ENCODE measurements at regions not wholly inside any gene's neighbourhood (a gene's known extent, or its start where the extent isn't known, plus 50 kb on each side); places are given as distances from the start of the nearest gene placed in this dataset.
"Not testable (repeated sequence)": the region's sequence is repeated elsewhere in the genome, so short reads cannot be mapped to it uniquely, and the experiment has no call there.

DNA sequence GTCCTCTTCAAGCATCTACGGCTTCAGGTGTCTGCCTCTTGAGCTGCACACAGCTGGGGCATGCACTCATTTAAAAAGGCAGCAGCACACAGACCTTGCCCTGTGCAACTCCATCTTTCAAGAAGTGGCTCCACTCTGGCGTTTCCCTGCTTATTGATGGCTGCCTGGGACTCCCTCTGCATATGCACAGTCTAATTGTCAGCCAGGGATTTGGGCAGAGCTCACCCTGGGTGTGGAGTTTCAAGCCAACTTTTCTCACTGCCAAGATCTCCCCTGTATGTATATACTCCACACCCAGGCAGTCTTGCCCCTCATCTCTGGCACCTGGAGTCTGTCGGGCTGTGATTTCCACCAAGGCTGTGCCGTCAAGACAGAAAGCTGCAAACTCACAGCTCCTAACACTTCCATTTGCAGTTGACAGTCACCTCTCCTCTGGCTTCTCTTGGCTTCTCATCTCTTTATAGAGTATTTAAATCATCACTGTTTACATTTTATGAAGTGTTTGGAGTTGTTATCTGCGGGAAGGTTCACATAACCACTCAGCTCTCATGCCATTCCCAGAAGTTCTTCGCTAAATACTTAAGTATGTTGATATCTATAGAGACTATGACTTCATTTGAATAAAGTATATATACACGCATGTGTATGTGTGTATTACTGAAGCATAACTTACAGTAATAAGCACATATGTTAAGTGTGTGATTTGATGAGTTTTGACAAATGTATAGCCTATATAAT lies 130.5 kb upstream of the ZNF469 start:
- DNase-seq, result not testable (repeated sequence)

DNA sequence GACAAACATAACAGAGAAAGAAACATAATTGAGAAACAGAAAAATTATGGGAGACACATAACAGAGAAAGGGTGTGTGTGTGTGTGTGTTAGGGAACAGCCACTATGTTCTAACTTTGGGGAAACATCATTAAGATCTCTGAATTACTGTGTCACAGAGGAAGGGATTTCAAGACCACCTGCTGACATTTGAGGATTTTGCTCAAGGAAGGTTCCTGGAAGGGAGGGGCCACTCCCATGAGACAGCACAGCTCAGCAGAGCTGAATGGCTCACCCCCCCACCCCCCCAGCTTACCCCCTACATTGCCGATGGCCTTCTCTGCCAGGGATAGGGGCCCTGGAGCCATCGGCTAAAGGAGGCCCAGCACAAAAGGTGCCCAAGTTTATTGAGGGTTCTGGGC lies 124.6 kb upstream of the ZNF469 start:
- DNase-seq, result not testable (repeated sequence)

DNA sequence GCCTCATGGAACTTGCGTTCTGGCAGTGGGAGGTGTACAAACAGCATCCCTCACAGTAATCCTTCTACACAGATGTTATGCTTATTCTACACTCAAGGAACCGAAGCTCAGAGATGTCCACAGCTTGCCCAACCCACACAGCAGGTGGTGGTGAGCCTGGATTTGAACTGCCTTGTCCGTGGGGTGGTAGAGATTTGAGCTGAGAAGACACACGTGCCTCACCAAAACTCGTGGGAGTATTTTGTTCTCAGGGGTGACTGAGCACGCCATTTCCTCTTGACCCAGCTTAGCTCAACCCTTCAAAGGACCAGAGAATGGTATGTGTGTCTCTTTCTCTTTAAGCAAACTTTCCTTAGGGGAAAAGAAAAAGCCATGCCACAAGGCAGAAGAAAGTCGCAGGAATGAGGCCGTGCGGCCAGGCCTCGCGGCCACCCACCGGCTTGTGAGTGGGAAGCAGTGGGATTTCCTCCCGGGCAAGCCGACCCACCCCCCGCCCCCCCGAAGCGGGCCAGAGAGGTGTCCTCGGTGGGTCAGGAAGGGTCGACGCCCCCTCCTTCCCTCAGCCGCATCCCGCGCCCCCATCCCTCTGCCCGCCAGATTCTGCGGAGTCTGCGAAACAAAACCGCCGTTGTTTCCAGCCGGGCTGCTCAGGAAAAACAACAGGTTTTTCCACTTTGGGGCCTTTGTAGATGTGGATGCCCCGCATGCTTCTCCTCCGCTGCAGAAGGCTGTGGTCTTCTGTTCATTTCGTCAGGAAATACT lies 123.8 kb upstream of the ZNF469 start:
- not testable (repeated sequence) for DNase-seq

DNA sequence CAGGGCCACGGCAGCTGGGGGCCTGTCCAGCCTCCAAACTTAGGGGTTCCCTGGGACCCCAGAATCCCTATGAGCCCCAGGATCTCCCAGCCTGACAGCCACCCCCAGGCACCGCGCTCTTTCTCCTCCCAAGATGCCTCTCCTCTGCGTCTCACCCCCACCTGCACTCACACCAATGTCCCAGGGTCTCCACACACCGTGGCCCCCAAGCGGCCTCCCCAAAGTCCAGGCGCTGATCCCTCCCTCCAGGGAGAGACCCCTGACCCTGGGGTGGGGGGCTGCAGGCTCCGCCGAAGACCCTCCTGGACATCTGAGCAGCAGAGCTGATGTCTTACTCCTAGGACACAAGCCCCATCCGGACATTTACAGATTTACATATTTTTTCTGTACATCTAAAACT lies 123.2 kb upstream of the ZNF469 start:
- not testable (repeated sequence) for DNase-seq

DNA sequence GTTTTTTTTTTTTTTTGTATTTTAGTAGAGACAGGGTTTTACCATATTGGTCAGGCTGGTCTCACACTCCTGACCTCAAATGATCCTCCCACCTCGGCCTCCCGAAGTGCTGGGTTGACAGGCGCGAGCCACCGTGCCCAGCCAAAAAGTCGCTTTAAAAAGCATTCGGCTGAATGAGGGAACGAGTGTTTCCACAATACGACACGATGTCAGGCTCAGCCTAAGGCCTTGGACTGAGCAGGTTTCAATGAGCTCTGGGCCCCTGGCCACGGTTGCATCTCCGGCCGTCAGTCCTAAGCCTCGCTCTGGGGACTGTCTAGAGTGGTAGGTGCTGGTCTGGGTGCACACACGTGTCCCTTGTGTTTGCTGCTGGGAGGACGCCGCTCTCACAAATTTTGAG lies 122.6 kb upstream of the ZNF469 start:
- not testable (repeated sequence) for DNase-seq

DNA sequence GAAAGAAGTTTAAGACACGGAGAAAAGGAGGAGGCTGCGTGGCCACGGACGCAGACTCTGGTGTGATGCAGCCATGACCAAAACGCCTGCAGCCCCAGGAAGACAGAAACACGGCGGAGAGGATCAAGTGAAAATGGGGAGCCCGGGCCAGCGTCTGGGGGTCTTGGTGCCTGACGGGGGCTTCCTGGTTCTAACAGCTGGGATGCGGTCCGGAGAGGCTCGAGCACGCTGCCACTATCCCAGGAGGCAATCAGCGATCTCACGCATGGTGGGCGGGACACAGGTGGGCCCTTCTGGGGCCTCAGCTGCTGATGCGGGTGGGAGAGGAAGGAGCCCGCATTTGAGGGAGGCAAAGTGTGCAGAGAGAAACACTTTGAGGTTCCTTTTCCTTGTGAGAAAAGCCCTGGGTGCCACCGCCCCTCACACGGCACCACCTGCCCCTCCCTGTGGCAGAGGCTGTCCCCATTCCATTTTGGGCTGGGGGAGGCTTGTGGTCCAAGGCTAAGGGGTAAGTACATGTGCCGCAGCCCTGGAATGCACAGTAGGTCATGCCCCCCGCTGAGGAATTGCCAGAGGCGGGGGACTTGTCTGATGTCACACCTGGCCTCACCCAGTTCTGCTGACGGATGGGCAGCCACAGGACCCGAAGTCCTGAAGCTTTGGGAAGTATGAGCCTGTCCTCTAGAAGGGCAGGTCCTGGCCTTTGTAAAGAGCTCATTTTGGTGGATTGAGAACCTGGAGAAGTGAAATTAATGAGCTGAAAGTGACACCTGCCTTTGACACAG lies 121.7 kb upstream of the ZNF469 start:
- DNase-seq, result not testable (repeated sequence)

DNA sequence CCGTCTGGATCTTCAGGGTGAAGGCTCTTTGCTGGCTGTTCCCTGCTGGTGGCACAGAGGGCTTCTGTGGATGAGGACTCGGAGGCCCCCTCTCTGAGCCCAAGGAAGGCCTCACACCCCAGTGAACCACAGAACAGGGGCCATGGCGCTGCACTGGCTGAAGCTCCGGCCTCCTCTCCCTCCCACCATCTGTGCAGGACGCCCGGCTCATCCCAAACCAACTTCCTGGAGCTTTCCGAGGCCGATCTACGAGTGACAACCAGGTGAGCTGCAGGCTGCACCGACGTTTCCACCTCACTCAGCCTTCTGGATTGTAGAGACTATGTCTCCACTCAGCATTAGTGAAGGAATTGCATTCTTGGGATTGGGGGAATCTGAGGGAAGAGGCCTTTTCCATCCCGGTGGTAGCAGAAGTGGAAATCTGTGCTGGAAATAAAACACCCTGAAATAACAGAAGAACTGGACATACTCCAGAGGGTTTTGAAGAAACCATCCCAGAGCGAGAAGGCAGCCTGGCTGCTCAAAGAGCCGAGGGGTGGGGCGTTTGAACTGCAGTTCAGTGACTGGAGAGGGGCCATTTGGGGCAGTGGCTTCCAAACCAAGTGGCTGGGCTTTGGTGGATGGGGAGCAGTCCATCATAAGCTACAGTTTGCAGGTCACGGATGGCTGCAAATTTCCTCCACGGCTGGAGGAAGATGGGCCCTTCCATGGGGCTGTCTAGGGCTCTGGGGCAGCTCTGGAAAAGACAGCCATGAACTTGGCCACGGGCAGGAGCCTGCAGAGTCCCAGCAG lies 120.7 kb upstream of the ZNF469 start:
- DNase-seq, result not testable (repeated sequence)

DNA sequence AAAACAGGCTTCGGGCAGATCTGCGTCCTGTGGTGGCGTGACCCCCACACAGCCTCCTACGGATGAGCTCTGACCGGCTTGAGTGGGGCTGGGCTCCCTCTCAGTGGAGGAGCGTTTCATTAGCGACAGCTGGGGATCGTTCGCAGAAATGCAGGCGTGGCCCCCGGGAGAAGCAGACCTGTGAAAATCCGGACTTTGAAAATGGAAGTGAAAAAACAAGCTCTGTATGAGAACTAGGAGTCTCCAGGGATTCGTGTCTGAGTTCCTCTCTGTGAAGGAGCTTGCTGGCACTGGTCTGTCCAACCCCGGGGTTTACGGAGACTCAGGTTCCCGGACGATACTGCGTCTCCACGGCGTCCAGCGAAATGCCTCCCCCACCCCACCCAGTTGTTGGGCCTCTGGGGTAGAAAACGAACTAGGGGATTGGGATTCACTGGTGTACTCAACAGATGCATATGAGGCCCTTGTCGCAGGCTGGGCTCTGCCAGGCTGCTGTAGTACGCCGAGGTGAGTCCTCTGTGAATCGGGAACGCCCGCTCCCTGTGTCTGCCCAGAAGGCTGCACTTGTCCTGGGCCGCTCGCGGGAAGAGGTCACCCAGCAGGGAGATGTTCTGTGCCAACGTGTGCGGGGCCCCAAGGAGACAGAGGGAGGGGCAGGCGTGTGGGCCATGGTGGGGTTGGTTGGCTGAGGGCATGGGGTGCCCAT lies 119.7 kb upstream of the ZNF469 start:
- not testable (repeated sequence) for DNase-seq

DNA sequence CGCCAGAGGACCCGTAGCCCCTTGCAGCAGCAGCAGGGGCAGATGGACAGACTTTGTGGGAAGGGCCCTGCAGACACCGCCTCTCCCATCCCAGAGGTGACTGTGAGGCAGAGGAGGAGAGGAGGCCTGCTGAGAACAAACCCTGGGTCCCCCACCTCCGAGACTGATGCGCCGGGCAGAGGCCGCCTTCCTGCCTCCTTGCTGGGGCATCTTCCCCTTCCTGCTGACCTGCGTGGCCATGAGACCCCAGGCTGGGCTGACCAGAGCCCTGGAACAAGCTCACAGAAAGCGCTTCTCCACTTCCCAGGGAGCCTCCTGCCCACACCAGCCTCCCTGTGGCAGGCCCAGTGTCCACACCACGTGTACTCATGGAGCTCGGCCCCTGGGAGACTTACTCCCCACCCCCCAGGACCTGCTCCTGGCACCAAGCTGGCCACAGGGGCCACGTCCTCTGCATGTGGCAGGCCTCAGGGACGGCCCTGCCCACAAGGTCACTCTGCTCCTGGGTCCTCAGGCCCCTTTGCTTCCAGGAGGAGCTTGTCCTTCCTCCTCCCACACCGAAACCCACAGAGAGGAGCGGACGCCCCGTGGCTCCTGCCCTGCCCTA lies 119.0 kb upstream of the ZNF469 start:
- not testable (repeated sequence) for DNase-seq

DNA sequence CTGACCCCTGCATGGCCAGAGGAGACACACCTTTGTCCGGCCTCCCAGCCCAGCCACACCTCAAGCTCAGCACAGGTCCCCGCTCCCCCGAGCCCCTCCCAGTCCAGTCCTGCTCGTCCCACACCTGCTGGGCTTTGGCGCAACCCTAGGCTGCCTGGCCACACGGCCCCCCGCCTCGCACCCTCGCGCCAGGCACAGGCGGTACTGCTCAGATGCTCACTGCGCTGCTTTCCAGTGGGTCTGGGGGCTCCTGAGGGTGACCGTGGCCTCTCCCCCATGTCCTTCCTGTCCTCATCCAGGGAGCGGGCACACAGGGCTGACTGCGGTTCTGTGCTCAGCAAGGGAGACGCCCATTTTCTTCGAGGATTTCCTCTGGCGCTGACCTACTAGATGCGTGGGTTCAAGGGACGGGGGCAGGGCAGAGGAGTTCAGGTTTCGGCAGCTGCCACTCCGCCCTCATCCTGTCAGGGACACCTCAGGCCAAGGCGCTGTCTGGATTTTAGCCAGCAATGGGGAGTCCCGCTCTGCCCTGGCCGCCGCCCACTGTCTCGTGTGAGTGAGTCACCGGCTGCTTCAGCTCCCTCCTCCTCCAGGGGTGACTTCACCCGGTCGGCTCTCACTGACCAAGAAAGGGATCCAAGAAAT lies 118.0 kb upstream of the ZNF469 start:
- no peak for DNase-seq

DNA sequence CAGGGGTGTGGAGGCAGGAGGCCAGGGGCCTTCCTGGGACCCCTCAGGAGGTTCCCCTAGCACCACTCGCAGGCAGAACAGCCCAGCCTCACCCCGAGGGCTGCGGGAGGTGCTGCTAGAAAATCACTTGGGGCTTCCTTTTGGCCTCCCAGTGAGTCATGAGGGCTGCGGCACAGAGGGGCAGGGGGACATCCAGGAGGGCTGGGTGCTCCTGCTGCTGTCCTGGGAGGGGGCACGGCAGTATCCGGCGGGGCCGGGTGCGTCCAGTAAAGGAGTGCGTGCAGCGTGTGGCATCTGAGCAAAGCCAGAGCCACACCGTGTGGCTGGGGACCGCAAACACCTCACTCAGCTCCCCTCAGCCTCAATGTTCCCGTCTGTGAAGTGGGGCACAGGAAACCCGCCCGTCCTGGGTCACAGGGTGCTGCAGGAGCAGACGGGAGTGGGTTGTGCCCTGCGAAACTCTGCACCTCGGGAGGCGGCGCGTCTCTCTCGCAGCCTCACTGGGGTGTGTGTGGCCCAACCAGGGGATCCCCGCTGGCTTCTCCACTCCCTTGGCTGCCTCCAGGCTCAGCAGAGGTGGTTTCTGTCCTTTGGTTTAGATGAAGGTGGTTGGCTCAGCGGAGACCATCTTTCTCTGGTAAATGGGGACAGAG lies 117.3 kb upstream of the ZNF469 start:
- DNase-seq, result not testable (repeated sequence)

DNA sequence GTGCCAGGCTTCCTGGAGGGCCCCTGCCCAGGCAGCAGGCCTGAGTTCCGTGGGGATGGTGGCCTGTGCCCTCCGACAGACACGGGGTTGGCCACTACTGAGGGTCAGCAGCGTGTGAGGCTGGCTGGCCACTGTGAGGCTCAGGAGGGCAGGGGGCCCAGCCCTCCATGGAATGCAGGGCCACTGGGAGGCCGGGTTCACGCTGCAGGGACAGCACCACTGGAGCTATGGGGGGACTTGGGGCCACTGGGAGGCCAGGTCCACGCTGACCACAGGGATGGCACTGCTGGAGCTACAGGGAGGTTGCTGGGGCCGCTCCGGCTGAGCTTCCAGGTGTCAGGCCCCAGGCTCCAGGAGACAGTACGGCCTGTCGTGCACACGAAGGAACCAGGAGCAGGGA lies 116.7 kb upstream of the ZNF469 start:
- not testable (repeated sequence) for DNase-seq

DNA sequence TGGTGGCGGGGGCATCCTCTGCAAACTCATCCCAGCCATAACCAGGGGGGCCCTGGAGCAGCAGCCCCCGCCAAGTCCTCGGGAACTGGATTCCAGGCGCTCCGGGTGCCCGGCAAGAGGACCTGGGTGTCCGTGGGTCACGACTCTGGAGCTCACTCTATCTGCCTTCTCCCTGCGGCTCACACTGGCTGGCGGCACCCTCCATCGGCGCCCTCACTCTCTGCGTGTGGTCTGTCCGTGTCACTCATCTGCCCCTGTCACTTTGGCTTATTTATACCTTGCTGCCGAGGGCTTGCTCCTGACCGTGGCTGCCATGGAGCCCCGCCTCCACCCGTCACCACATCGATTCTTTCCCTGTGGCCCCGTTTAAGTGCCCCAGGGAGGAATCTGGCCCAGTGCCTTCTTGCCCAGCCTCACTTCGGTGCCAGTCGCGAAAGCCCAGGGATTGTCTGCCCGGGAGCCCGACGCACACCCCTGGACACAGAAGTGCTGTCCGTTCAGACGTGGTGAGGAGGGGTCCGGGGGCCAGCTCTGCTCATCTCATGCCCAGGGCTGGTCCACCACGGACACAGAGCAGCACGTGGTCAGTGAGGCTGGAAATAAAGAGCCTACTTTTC lies 115.7 kb upstream of the ZNF469 start:
- DNase-seq, result not testable (repeated sequence)

DNA sequence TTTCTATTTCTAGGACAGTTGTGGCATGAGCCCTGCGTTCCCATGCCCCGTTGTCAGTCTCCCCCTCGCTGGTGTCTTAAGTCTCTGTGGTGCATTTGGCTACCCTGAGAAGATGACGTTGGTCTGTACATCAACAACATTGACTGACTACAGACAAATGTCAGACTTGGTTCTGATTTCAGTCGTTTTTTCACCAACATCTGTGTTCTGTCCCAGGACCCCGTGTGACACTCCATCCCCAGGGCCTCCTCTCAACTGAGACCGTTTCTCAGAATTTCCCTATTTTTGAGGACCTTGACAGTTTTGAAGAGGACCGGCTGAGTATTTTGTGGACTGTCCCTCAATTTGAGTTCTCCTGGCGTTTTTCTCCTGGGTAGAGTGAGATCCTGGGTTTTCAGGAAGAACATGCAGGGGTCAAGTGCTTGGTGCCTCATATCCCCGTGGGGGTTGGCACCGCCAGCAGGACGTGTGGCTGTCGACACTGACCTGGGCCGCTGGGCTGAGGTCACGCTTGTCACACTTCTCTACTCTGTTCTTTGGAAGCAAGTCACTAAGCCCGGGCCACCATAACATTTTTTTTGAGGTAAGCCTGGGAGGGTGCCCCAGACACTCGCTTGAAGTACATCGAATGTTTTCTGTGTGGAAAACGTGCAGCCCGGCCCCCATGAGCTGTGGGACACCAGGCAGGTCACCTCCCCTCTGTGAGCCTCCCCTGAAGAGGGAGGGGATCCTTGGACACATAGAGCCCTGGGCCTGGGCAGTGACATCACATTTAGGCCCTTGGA lies 114.4 kb upstream of the ZNF469 start:
- not testable (repeated sequence) for DNase-seq

DNA sequence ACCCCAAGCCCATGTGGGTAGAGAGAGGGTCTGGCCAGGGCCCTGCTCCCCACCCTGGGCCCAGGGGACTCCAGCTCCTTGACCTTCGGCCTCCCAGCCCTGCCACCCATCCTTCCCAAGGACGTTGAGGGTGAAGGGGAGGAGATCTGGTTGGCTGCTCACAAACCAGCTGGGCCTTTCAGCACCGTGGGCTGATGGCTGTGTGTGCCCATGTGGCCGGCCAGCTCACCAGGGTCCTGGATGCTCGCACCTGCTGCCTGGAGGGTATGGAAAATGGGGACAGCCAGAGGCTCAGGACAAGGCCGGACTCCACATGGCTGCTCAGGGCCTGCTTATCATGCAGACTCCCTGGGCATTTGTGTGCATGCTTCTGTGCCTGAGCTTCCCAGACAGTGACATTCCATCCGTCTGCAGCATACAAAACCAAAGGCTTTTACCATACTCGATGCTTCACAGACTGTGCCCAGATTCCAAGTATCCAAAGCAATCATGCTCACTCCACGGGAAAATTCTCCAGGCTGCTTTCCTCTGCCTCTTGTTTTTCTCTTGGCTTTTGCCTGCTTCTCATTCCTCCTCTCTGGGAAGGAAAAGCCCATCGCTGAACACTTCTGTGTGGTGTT lies 112.5 kb upstream of the ZNF469 start:
- not testable (repeated sequence) for DNase-seq

DNA sequence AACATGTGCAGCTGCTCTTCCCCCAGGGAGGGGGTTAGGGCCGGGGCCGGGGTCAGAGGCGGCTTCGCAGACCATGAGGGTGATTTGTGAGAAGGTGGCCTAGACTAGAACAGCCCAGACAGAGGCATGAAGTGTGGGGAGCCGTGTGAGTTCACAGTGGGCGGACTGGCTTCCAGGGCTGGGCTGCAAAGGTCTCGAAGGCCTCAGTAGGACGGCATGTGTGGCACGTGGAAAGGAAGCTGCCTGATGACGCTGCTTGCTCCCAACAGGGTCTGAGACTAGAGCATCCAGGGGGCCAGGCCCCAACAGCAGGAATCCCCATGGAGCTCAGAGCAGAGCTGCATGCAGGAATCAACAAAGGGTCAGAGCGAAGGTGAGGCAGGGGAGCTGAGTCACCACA lies 111.5 kb upstream of the ZNF469 start:
- not testable (repeated sequence) for DNase-seq

DNA sequence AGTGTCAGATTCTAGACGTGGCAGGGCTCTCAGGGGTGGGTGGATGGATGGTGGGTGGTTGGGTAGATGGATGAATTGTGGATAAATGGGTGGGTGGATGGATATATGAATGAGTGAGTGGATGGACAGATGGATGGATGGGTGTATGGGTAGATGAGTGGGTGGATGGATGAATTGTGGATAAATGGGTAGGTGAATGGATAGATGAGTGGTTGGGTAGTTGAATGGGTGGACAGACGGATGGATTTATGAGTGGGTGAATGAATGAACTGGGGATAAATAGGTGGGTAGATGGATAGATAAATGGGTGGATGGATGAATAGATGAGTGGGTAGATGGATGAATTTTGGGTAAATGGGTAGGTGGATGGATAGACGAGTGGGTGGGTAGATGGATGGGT lies 111.0 kb upstream of the ZNF469 start:
- DNase-seq, result not testable (repeated sequence)

DNA sequence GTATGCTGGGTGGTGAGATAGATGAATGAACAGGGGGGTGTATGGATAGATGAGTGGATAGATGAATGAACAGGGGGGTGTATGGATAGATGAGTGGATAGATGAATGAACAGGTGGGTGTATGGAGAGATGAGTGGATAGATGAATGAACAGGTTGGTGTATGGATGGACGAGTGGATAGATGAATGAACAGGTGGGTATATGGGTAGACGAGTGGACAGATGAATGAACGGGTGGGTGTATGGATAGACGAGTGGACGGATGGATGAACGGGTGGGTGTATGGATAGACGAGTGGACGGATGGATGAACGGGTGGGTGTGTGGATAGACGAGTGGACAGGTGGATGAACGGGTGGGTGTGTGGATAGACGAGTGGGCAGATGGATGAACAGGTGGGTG lies 110.3 kb upstream of the ZNF469 start:
- not testable (repeated sequence) for DNase-seq
